Stomach (tissue), 8 donors: ENCODE measurements at regions not wholly inside any gene's neighbourhood (a gene's known extent, or its start where the extent isn't known, plus 50 kb on each side); places are given as distances from the start of the nearest gene placed in this dataset.

Source experiments
- DNase-seq, 2 donors: peaks; one replicate each; pipeline versions ENCODE4 v3.0.0 to v3.0.0-alpha.2; 2013 to 2019
- H3K27ac ChIP-seq, 5 donors: fragments of 200-600 bp in 4 of 5; sonication (generic) in 4 of 5; one replicate each; pipeline ENCODE4 v1.5.1; 2013 to 2019; ENCODE audit warnings: mild to moderate bottlenecking in 1 of 5, moderate library complexity in 1 of 5
- H3K27me3 ChIP-seq, 3 donors: fragments of 200-600 bp; sonication (generic); one replicate each; pipeline ENCODE4 v1.5.1; 2017 to 2019; ENCODE audit warnings: mixed run types in 1 of 3
- H3K36me3 ChIP-seq, 4 donors: fragments of 200-600 bp; sonication (generic); 1 replicate in 3 of 4; 2 replicates in 1 of 4; pipeline ENCODE4 v1.5.1; 2016 to 2019
- H3K4me1 ChIP-seq, 4 donors: fragments of 200-600 bp; sonication (generic); one replicate each; pipeline ENCODE4 v1.5.1; 2016 to 2019
- H3K4me3 ChIP-seq, 4 donors: fragments of 200-600 bp; sonication (generic) in 3 of 4; one replicate each; pipeline ENCODE4 v1.5.1; 2016 to 2019; ENCODE audit warnings: mild to moderate bottlenecking in 1 of 4
- H3K9me3 ChIP-seq, 4 donors: fragments of 200-600 bp; sonication (generic); one replicate each; pipeline ENCODE4 v1.5.1; 2016 to 2019
- CTCF ChIP-seq, 7 experiments: fragments of 450-650 bp in 4 of 7; fragments of 200-600 bp in 3 of 7; sonication (generic) in 3 of 7; IDR thresholded peaks; one replicate each; pipeline ENCODE4 v1.5.1; 2016 to 2019; ENCODE audit warnings: antibody characterized with exemption in 7 of 7, control low read depth in 2 of 7, mild to moderate bottlenecking in 1 of 7
- EP300 ChIP-seq: sonication (generic); formaldehyde crosslinking; IDR thresholded peaks from one replicate; pipeline ENCODE4 v1.6.1; 2017; ENCODE audit warnings: antibody characterized with exemption
- POLR2A ChIP-seq, 4 donors: fragments of 450-650 bp; IDR thresholded peaks; one replicate each; pipeline ENCODE4 v1.6.1; 2016; ENCODE audit warnings: antibody characterized with exemption in 4 of 4, control low read depth in 2 of 4, mild to moderate bottlenecking in 1 of 4, moderate library complexity in 1 of 4
- POLR2AphosphoS5 ChIP-seq, 3 donors: sonication (generic); formaldehyde crosslinking; IDR thresholded peaks; one replicate each; pipeline ENCODE4 v1.6.1; 2016; ENCODE audit warnings: antibody characterized with exemption in 3 of 3
- WGBS, 5 donors: extraction: QIAGEN DNeasy Blood & Tissue Kit in 3 of 5; methylation state at CpG; one replicate each; pipeline versions ENCODE4 v1.1.5 to v1.1.7; 2013 to 2018; 5-methylcytosine and 5-hydroxymethylcytosine counted together
- intact Hi-C: fragments of 100-400 bp; cut with DNase I; formaldehyde crosslinking; loops from one replicate; pipeline ENCODE4 v1.15.1; 2023; ENCODE audit warnings: low total_unique reads
- donor health status: healthy with polysubstance abuse.
- donor health status: Bipolar disorder and iron deficiency.
- donor health status: healthy.

GRCh38 chr16:9311303-9311954 lies 220.0 kb downstream of the HAPSTR1 start:
- TF ChIP-seq EP300 (no peak), POLR2AphosphoS5 (IDR thresholded peaks at IDR 0.05) (no peak), CTCF (IDR thresholded peaks at IDR 0.05) (no peak)
- Histone ChIP-seq H3K9me3 (peaks cover 0 to 10% (median 0%) of the 10 kb centered on the region in 4 donors), H3K4me1 (peaks cover 0 to 18% (median 3%) of the 10 kb centered on the region in 4 donors), H3K36me3 (no peaks in the 10 kb centered on the region), H3K4me3 (no peak overlapping the region), H3K27me3 (no peaks in the 10 kb centered on the region), H3K27ac (no peak overlapping the region)
- WGBS, 5 donors = 28 to 62% (median 40%) methylated on average over 2 to 5 of the region's 5 CpGs
- intact Hi-C loops = no loop called here
- peak in 1 of 2 donors; percentile 62 for DNase-seq

GRCh38 chr16:9316008-9316407 lies 224.6 kb downstream of the HAPSTR1 start:
- H3K4me1 ChIP-seq = no peaks in the 10 kb centered on the region
- no peak for TF ChIP-seq EP300
- no peak for TF ChIP-seq POLR2A (IDR thresholded peaks at IDR 0.05)
- TF ChIP-seq POLR2AphosphoS5 (IDR thresholded peaks at IDR 0.05) = no peak
- no peak for TF ChIP-seq CTCF (IDR thresholded peaks at IDR 0.05)
- DNase-seq = no peak
- H3K27me3 ChIP-seq = no peaks in the 10 kb centered on the region
- intact Hi-C loops = no loop called here
- H3K4me3 ChIP-seq = no peak overlapping the region
- H3K27ac ChIP-seq = no peak overlapping the region
- no peaks in the 10 kb centered on the region for H3K36me3 ChIP-seq
- H3K9me3 ChIP-seq = peaks cover 0 to 10% (median 0%) of the 10 kb centered on the region in 4 donors

GRCh38 chr16:9316615-9317014 lies 225.2 kb downstream of the HAPSTR1 start:
- no peaks in the 10 kb centered on the region for H3K36me3 ChIP-seq
- 22 to 52% (median 38%) methylated on average over 2 of the region's 2 CpGs for WGBS, 5 donors
- no peak overlapping the region for H3K27ac ChIP-seq
- peak in 1 of 2 donors; percentile 79 for DNase-seq
- intact Hi-C loops = no loop called here
- no peaks in the 10 kb centered on the region for H3K27me3 ChIP-seq
- H3K9me3 ChIP-seq = peaks cover 0 to 10% (median 0%) of the 10 kb centered on the region in 4 donors
- no peak overlapping the region for H3K4me3 ChIP-seq
- TF ChIP-seq POLR2AphosphoS5 (IDR thresholded peaks at IDR 0.05) (no peak), POLR2A (IDR thresholded peaks at IDR 0.05) (no peak), CTCF (IDR thresholded peaks at IDR 0.05) (no peak), EP300 (no peak)
- no peaks in the 10 kb centered on the region for H3K4me1 ChIP-seq

GRCh38 chr16:9318764-9319163 lies 227.3 kb downstream of the HAPSTR1 start:
- Histone ChIP-seq H3K4me1 (no peaks in the 10 kb centered on the region), H3K27ac (no peak overlapping the region), H3K9me3 (peaks cover 0 to 10% (median 0%) of the 10 kb centered on the region in 4 donors), H3K27me3 (no peaks in the 10 kb centered on the region), H3K4me3 (no peak overlapping the region), H3K36me3 (no peaks in the 10 kb centered on the region)
- DNase-seq = no peak
- TF ChIP-seq CTCF (IDR thresholded peaks at IDR 0.05) (no peak), POLR2A (IDR thresholded peaks at IDR 0.05) (no peak), POLR2AphosphoS5 (IDR thresholded peaks at IDR 0.05) (no peak), EP300 (no peak)
- intact Hi-C loops = no loop called here
- WGBS, 5 donors = 68 to 86% (median 70%) methylated on average over 2 of the region's 2 CpGs
